Natural killer cell treated with Interleukin-12 subunit alpha and Interleukin-12 subunit beta and Interleukin-15 and Interleukin-18, amount 100 ng/mL, for 72 hours (primary cell): ENCODE measurements at regions not wholly inside any gene's neighbourhood (a gene's known extent, or its start where the extent isn't known, plus 50 kb on each side); places are given as distances from the start of the nearest gene placed in this dataset.

ENCODE experiments used
- ATAC-seq, 2 donors: fragments of 150-1000 bp; cut with Tn5 transposase in 1 of 2; sonication (Bioruptor Pico), chemical (Tn5 transposase) in 1 of 2; 2 replicates each; pipeline ENCODE4 v1.10.0; 2021
- DNase-seq: peaks from one replicate; pipeline ENCODE4 v3.0.0; 2022; ENCODE audit warnings: low spot score
- H3K27ac Mint-ChIP-seq, 2 donors: 1 replicate in 1 of 2; 2 replicates in 1 of 2; pipeline ENCODE4 v1.8.0; 2022; ENCODE audit warnings: mixed read lengths in 2 of 2, mild to moderate bottlenecking in 1 of 2, moderate library complexity in 1 of 2
- H3K27me3 Mint-ChIP-seq, 2 donors: 1 replicate in 1 of 2; 2 replicates in 1 of 2; pipeline ENCODE4 v1.8.0; 2022; ENCODE audit warnings: mixed read lengths in 2 of 2
- H3K36me3 Mint-ChIP-seq: one replicate; pipeline ENCODE4 v1.8.0; 2022; ENCODE audit warnings: mixed read lengths
- H3K4me1 Mint-ChIP-seq, 2 donors: 1 replicate in 1 of 2; 2 replicates in 1 of 2; pipeline ENCODE4 v1.8.0; 2022; ENCODE audit warnings: low read depth in 2 of 2, mixed read lengths in 2 of 2, mild to moderate bottlenecking in 1 of 2
- H3K4me3 Mint-ChIP-seq: one replicate; pipeline ENCODE4 v1.8.0; 2022; ENCODE audit warnings: mixed read lengths
- H3K9me3 Mint-ChIP-seq: 2 replicates; pipeline ENCODE4 v1.8.0; 2022; ENCODE audit warnings: mixed read lengths

GRCh38 chr5:17440766-17441165, 57.3 kb upstream of the TAF11L2 start:
- Mint-ChIP-seq H3K4me3 (no peak overlapping the region), H3K9me3 (peaks cover 3% of the 10 kb centered on the region), H3K27me3 (no peaks in the 10 kb centered on the region), H3K27ac (no peak overlapping the region), H3K4me1 (peaks cover 0 to 4% of the 10 kb centered on the region in 2 donors), H3K36me3 (peaks cover 10% of the 10 kb centered on the region)
- DNase-seq (no peak), ATAC-seq (no peak)

GRCh38 chr5:17441351-17441750, 56.7 kb upstream of the TAF11L2 start:
- H3K4me3 Mint-ChIP-seq = no peak overlapping the region
- no peak for DNase-seq
- peaks cover 2% of the 10 kb centered on the region for H3K9me3 Mint-ChIP-seq
- no peak for ATAC-seq
- H3K4me1 Mint-ChIP-seq = peaks cover 0 to 2% of the 10 kb centered on the region in 2 donors
- H3K27ac Mint-ChIP-seq = no peak overlapping the region
- no peaks in the 10 kb centered on the region for H3K27me3 Mint-ChIP-seq
- H3K36me3 Mint-ChIP-seq = peaks cover 10% of the 10 kb centered on the region

- H3K4me1 Mint-ChIP-seq = no peaks in the 10 kb centered on the region
- peaks cover 2% of the 10 kb centered on the region for H3K9me3 Mint-ChIP-seq
- no peak for ATAC-seq
- no peaks in the 10 kb centered on the region for H3K27me3 Mint-ChIP-seq
- H3K36me3 Mint-ChIP-seq = peaks cover 10% of the 10 kb centered on the region
- DNase-seq = no peak
- no peak overlapping the region for H3K27ac Mint-ChIP-seq
- no peak overlapping the region for H3K4me3 Mint-ChIP-seq
Measured at GRCh38 chr5:17443333-17444130, 54.5 kb upstream of the TAF11L2 start.

GRCh38 chr5:17444496-17444895, 53.5 kb upstream of the TAF11L2 start:
- peaks cover 9% of the 10 kb centered on the region for H3K9me3 Mint-ChIP-seq
- H3K36me3 Mint-ChIP-seq = peaks cover 16% of the 10 kb centered on the region
- H3K4me3 Mint-ChIP-seq = no peak overlapping the region
- H3K4me1 Mint-ChIP-seq = no peaks in the 10 kb centered on the region
- H3K27ac Mint-ChIP-seq = no peak overlapping the region
- H3K27me3 Mint-ChIP-seq = no peaks in the 10 kb centered on the region
- ATAC-seq (no peak), DNase-seq (no peak)

GRCh38 chr5:17445185-17445584, 52.8 kb upstream of the TAF11L2 start:
- peaks cover 16% of the 10 kb centered on the region for H3K36me3 Mint-ChIP-seq
- no peaks in the 10 kb centered on the region for H3K27me3 Mint-ChIP-seq
- peaks cover 12% of the 10 kb centered on the region for H3K9me3 Mint-ChIP-seq
- H3K4me1 Mint-ChIP-seq = no peaks in the 10 kb centered on the region
- no peak overlapping the region for H3K27ac Mint-ChIP-seq
- no peak overlapping the region for H3K4me3 Mint-ChIP-seq
- DNase-seq (no peak), ATAC-seq (no peak)
